ENCODE measurements at regions not wholly inside any gene's neighbourhood (a gene's known extent, or its start where the extent isn't known, plus 50 kb on each side); places are given as distances from the start of the nearest gene placed in this dataset.

GRCh38 chr1:229938551-229938950 lies 128.5 kb upstream of the GALNT2 start:
- no peak overlapping the region for H3K4me2 ChIP-seq (ENCODE audit: low read length)
- H2AK5ac ChIP-seq (ENCODE audit: low read length) = no peak overlapping the region
- H3K18ac ChIP-seq (ENCODE audit: low read length) = no peak overlapping the region
- H3K4me1 ChIP-seq (ENCODE audit: control insufficient read depth in 1 of 2, insufficient read depth in 2 of 2, low read length in 2 of 2) = peaks cover 0 to 4% of the 10 kb centered on the region in 2 experiments
- H3K36me3 ChIP-seq (ENCODE audit: control insufficient read depth in 1 of 2, insufficient read depth in 2 of 2, low read length in 2 of 2) = no peaks in the 10 kb centered on the region
- H4K12ac ChIP-seq (ENCODE audit: low read depth, low read length) = no peak overlapping the region
- no CpG with 5 or more reads among the region's 4 CpGs for WGBS (ENCODE audit: extremely low coverage, insufficient coverage, insufficient read length)
- H3K27me3 ChIP-seq (ENCODE audit: insufficient read depth, low read length) = no peaks in the 10 kb centered on the region
- H3K9ac ChIP-seq (ENCODE audit: low read length) = no peak overlapping the region
- DNase-seq = no peak
- H3K23ac ChIP-seq (ENCODE audit: low read length) = no peak overlapping the region
- no peak overlapping the region for H2BK120ac ChIP-seq (ENCODE audit: insufficient read depth, low read length, poor library complexity)
- no peak overlapping the region for H4K91ac ChIP-seq (ENCODE audit: low read depth, low read length)
- no peaks in the 10 kb centered on the region for H3K9me3 ChIP-seq (ENCODE audit: insufficient read depth, low read depth, low read length)
- no peak overlapping the region for H4K8ac ChIP-seq (ENCODE audit: low read depth, low read length)
- no peak overlapping the region for H2BK5ac ChIP-seq (ENCODE audit: low read depth, low read length, poor library complexity)
- no peak overlapping the region for H3K14ac ChIP-seq (ENCODE audit: low read length)
- H3K4ac ChIP-seq (ENCODE audit: low read depth, low read length) = no peak overlapping the region
- no peak overlapping the region for H2BK12ac ChIP-seq (ENCODE audit: low read length)
- H3K79me1 ChIP-seq (ENCODE audit: low read length) = no peaks in the 10 kb centered on the region
- H2AFZ ChIP-seq (ENCODE audit: insufficient read depth, low read length, poor library complexity) = no peak overlapping the region
- no peaks in the 10 kb centered on the region for H3K79me2 ChIP-seq (ENCODE audit: control insufficient read depth, insufficient read depth, low read length, poor library complexity)
- H3K27ac ChIP-seq (ENCODE audit: low read depth, low read length) = no peak overlapping the region
- H3K4me3 ChIP-seq (ENCODE audit: low read depth, low read length) = no peak overlapping the region

- Histone ChIP-seq H3K4ac (ENCODE audit: low read depth, low read length) (no peak overlapping the region), H4K8ac (ENCODE audit: low read depth, low read length) (no peak overlapping the region), H3K9ac (ENCODE audit: low read length) (no peak overlapping the region), H2AK5ac (ENCODE audit: low read length) (no peak overlapping the region), H3K4me1 (ENCODE audit: control insufficient read depth in 1 of 2, insufficient read depth in 2 of 2, low read length in 2 of 2) (peaks cover 0 to 4% of the 10 kb centered on the region in 2 experiments), H2BK12ac (ENCODE audit: low read length) (no peak overlapping the region), H3K27me3 (ENCODE audit: insufficient read depth, low read length) (no peaks in the 10 kb centered on the region), H4K91ac (ENCODE audit: low read depth, low read length) (no peak overlapping the region), H3K4me3 (ENCODE audit: low read depth, low read length) (no peak overlapping the region), H2BK120ac (ENCODE audit: insufficient read depth, low read length, poor library complexity) (no peak overlapping the region), H3K14ac (ENCODE audit: low read length) (no peak overlapping the region), H2BK5ac (ENCODE audit: low read depth, low read length, poor library complexity) (no peak overlapping the region), H3K4me2 (ENCODE audit: low read length) (no peak overlapping the region), H4K12ac (ENCODE audit: low read depth, low read length) (no peak overlapping the region), H3K9me3 (ENCODE audit: insufficient read depth, low read depth, low read length) (peaks cover 2% of the 10 kb centered on the region), H3K79me2 (ENCODE audit: control insufficient read depth, insufficient read depth, low read length, poor library complexity) (no peaks in the 10 kb centered on the region), H3K23ac (ENCODE audit: low read length) (no peak overlapping the region), H2AFZ (ENCODE audit: insufficient read depth, low read length, poor library complexity) (no peak overlapping the region), H3K36me3 (ENCODE audit: control insufficient read depth in 1 of 2, insufficient read depth in 2 of 2, low read length in 2 of 2) (no peaks in the 10 kb centered on the region), H3K18ac (ENCODE audit: low read length) (no peak overlapping the region), H3K79me1 (ENCODE audit: low read length) (no peaks in the 10 kb centered on the region), H3K27ac (ENCODE audit: low read depth, low read length) (no peak overlapping the region)
- no CpG with 5 or more reads among the region's 6 CpGs for WGBS (ENCODE audit: extremely low coverage, insufficient coverage, insufficient read length)
- DNase-seq = no peak
Observed at GRCh38 chr1:229940684-229941083, 126.4 kb upstream of the GALNT2 start.

GRCh38 chr1:229941160-229941559 lies 125.9 kb upstream of the GALNT2 start:
- Histone ChIP-seq H3K79me2 (ENCODE audit: control insufficient read depth, insufficient read depth, low read length, poor library complexity) (no peaks in the 10 kb centered on the region), H3K4me1 (ENCODE audit: control insufficient read depth in 1 of 2, insufficient read depth in 2 of 2, low read length in 2 of 2) (peaks cover 0 to 4% of the 10 kb centered on the region in 2 experiments), H4K91ac (ENCODE audit: low read depth, low read length) (no peak overlapping the region), H3K79me1 (ENCODE audit: low read length) (no peaks in the 10 kb centered on the region), H3K4me2 (ENCODE audit: low read length) (no peak overlapping the region), H3K14ac (ENCODE audit: low read length) (no peak overlapping the region), H2AK5ac (ENCODE audit: low read length) (no peak overlapping the region), H3K23ac (ENCODE audit: low read length) (no peak overlapping the region), H3K27me3 (ENCODE audit: insufficient read depth, low read length) (no peaks in the 10 kb centered on the region), H3K18ac (ENCODE audit: low read length) (no peak overlapping the region), H2BK120ac (ENCODE audit: insufficient read depth, low read length, poor library complexity) (no peak overlapping the region), H3K4ac (ENCODE audit: low read depth, low read length) (no peak overlapping the region), H3K36me3 (ENCODE audit: control insufficient read depth in 1 of 2, insufficient read depth in 2 of 2, low read length in 2 of 2) (no peaks in the 10 kb centered on the region), H3K9me3 (ENCODE audit: insufficient read depth, low read depth, low read length) (peaks cover 2% of the 10 kb centered on the region), H3K27ac (ENCODE audit: low read depth, low read length) (no peak overlapping the region), H4K8ac (ENCODE audit: low read depth, low read length) (no peak overlapping the region), H4K12ac (ENCODE audit: low read depth, low read length) (no peak overlapping the region), H3K9ac (ENCODE audit: low read length) (no peak overlapping the region), H2BK5ac (ENCODE audit: low read depth, low read length, poor library complexity) (no peak overlapping the region), H2BK12ac (ENCODE audit: low read length) (no peak overlapping the region), H3K4me3 (ENCODE audit: low read depth, low read length) (no peak overlapping the region), H2AFZ (ENCODE audit: insufficient read depth, low read length, poor library complexity) (no peak overlapping the region)
- WGBS (ENCODE audit: extremely low coverage, insufficient coverage, insufficient read length) = no CpG with 5 or more reads among the region's 8 CpGs
- DNase-seq = no peak

- no peak overlapping the region for H2BK5ac ChIP-seq (ENCODE audit: low read depth, low read length, poor library complexity)
- no peak overlapping the region for H3K4me2 ChIP-seq (ENCODE audit: low read length)
- no peak overlapping the region for H3K14ac ChIP-seq (ENCODE audit: low read length)
- no peak overlapping the region for H2BK12ac ChIP-seq (ENCODE audit: low read length)
- H3K36me3 ChIP-seq (ENCODE audit: control insufficient read depth in 1 of 2, insufficient read depth in 2 of 2, low read length in 2 of 2) = no peaks in the 10 kb centered on the region
- H3K9me3 ChIP-seq (ENCODE audit: insufficient read depth, low read depth, low read length) = peaks cover 2% of the 10 kb centered on the region
- no peak overlapping the region for H3K9ac ChIP-seq (ENCODE audit: low read length)
- H3K23ac ChIP-seq (ENCODE audit: low read length) = no peak overlapping the region
- no peak overlapping the region for H3K4me3 ChIP-seq (ENCODE audit: low read depth, low read length)
- H3K79me1 ChIP-seq (ENCODE audit: low read length) = no peaks in the 10 kb centered on the region
- no peak overlapping the region for H4K91ac ChIP-seq (ENCODE audit: low read depth, low read length)
- peaks cover 0 to 4% of the 10 kb centered on the region in 2 experiments for H3K4me1 ChIP-seq (ENCODE audit: control insufficient read depth in 1 of 2, insufficient read depth in 2 of 2, low read length in 2 of 2)
- no peak overlapping the region for H3K18ac ChIP-seq (ENCODE audit: low read length)
- H4K12ac ChIP-seq (ENCODE audit: low read depth, low read length) = no peak overlapping the region
- H3K27ac ChIP-seq (ENCODE audit: low read depth, low read length) = no peak overlapping the region
- H3K4ac ChIP-seq (ENCODE audit: low read depth, low read length) = no peak overlapping the region
- no peak overlapping the region for H2AK5ac ChIP-seq (ENCODE audit: low read length)
- H4K8ac ChIP-seq (ENCODE audit: low read depth, low read length) = no peak overlapping the region
- no CpG with 5 or more reads among the region's 10 CpGs for WGBS (ENCODE audit: extremely low coverage, insufficient coverage, insufficient read length)
- no peak overlapping the region for H2BK120ac ChIP-seq (ENCODE audit: insufficient read depth, low read length, poor library complexity)
- no peak overlapping the region for H2AFZ ChIP-seq (ENCODE audit: insufficient read depth, low read length, poor library complexity)
- DNase-seq = no peak
- no peaks in the 10 kb centered on the region for H3K27me3 ChIP-seq (ENCODE audit: insufficient read depth, low read length)
- no peaks in the 10 kb centered on the region for H3K79me2 ChIP-seq (ENCODE audit: control insufficient read depth, insufficient read depth, low read length, poor library complexity)
Observed at GRCh38 chr1:229941831-229942230, 125.2 kb upstream of the GALNT2 start.
